ENCODE measurements at regions not wholly inside any gene's neighbourhood (a gene's known extent, or its start where the extent isn't known, plus 50 kb on each side); places are given as distances from the start of the nearest gene placed in this dataset.

GRCh38 chr13:59178344-59178743, 985.4 kb downstream of the DIAPH3 start:
- H3K36me3 ChIP-seq (ENCODE audit: insufficient read depth, low read length): no peaks in the 10 kb centered on the region
- no peaks in the 10 kb centered on the region for H3K9me3 ChIP-seq (ENCODE audit: control insufficient read depth in 1 of 2, low read length in 2 of 2)
- no peaks in the 10 kb centered on the region for H3K4me1 Mint-ChIP-seq
- H3K27me3 ChIP-seq (ENCODE audit: insufficient read depth, low read length): no peaks in the 10 kb centered on the region
- ChIA-PET POLR2A (ENCODE audit: partially characterized antibody) (no interaction called here), CTCF (ENCODE audit: partially characterized antibody) (no interaction called here)
- no peak overlapping the region for H3K4me3 ChIP-seq (ENCODE audit: low read length in 2 of 2)
- intact Hi-C loops (cut with micrococcal nuclease): no loop called here
- no peak for DNase-seq
- no peak overlapping the region for H3K27ac Mint-ChIP-seq
- H3K36me3 Mint-ChIP-seq: no peaks in the 10 kb centered on the region
- no peak overlapping the region for H3K4me3 Mint-ChIP-seq
- no peaks in the 10 kb centered on the region for H3K4me1 ChIP-seq (ENCODE audit: insufficient read depth, low read length)
- no peaks in the 10 kb centered on the region for H3K27me3 Mint-ChIP-seq
- H3K27ac ChIP-seq (ENCODE audit: low read depth, low read length): no peak overlapping the region
- peaks cover 0 to 4% (median under 1%) of the 10 kb centered on the region in 8 donors for H3K9me3 Mint-ChIP-seq

- no peaks in the 10 kb centered on the region for H3K4me1 Mint-ChIP-seq
- Histone ChIP-seq H3K9me3 (ENCODE audit: control insufficient read depth in 1 of 2, low read length in 2 of 2) (no peaks in the 10 kb centered on the region), H3K27ac (ENCODE audit: low read depth, low read length) (no peak overlapping the region), H3K27me3 (ENCODE audit: insufficient read depth, low read length) (no peaks in the 10 kb centered on the region), H3K36me3 (ENCODE audit: insufficient read depth, low read length) (no peaks in the 10 kb centered on the region), H3K4me1 (ENCODE audit: insufficient read depth, low read length) (no peaks in the 10 kb centered on the region), H3K4me3 (ENCODE audit: low read length in 2 of 2) (no peak overlapping the region)
- POLR2A ChIA-PET (ENCODE audit: partially characterized antibody): no interaction called here
- H3K27ac Mint-ChIP-seq: no peak overlapping the region
- no peaks in the 10 kb centered on the region for H3K36me3 Mint-ChIP-seq
- no peak overlapping the region for H3K4me3 Mint-ChIP-seq
- intact Hi-C loops (cut with micrococcal nuclease): no loop called here
- H3K27me3 Mint-ChIP-seq: no peaks in the 10 kb centered on the region
- H3K9me3 Mint-ChIP-seq: peaks cover 0 to 5% (median 3%) of the 10 kb centered on the region in 8 donors
- DNase-seq: no peak
- CTCF ChIA-PET (ENCODE audit: partially characterized antibody): no interaction called here
Observed at GRCh38 chr13:59182241-59182640, 981.5 kb downstream of the DIAPH3 start.

GRCh38 chr13:59197397-59197796, 966.3 kb downstream of the DIAPH3 start:
- H3K36me3 ChIP-seq (ENCODE audit: insufficient read depth, low read length): no peaks in the 10 kb centered on the region
- Mint-ChIP-seq H3K27me3 (no peaks in the 10 kb centered on the region), H3K36me3 (no peaks in the 10 kb centered on the region), H3K27ac (no peak overlapping the region), H3K4me3 (no peak overlapping the region), H3K9me3 (peaks cover 0 to 9% (median 0%) of the 10 kb centered on the region in 8 donors), H3K4me1 (no peaks in the 10 kb centered on the region)
- no peak overlapping the region for H3K4me3 ChIP-seq (ENCODE audit: low read length in 2 of 2)
- no peaks in the 10 kb centered on the region for H3K27me3 ChIP-seq (ENCODE audit: insufficient read depth, low read length)
- CTCF ChIA-PET (ENCODE audit: partially characterized antibody): no interaction called here
- DNase-seq: no peak
- intact Hi-C loops (cut with micrococcal nuclease): no loop called here
- no peak overlapping the region for H3K27ac ChIP-seq (ENCODE audit: low read depth, low read length)
- H3K9me3 ChIP-seq (ENCODE audit: control insufficient read depth in 1 of 2, low read length in 2 of 2): no peaks in the 10 kb centered on the region
- no peaks in the 10 kb centered on the region for H3K4me1 ChIP-seq (ENCODE audit: insufficient read depth, low read length)
- POLR2A ChIA-PET (ENCODE audit: partially characterized antibody): no interaction called here

- H3K4me3 ChIP-seq (ENCODE audit: low read length in 2 of 2): no peak overlapping the region
- H3K9me3 ChIP-seq (ENCODE audit: control insufficient read depth in 1 of 2, low read length in 2 of 2): no peaks in the 10 kb centered on the region
- no peak overlapping the region for H3K27ac ChIP-seq (ENCODE audit: low read depth, low read length)
- CTCF ChIA-PET (ENCODE audit: partially characterized antibody): no interaction called here
- H3K36me3 ChIP-seq (ENCODE audit: insufficient read depth, low read length): no peaks in the 10 kb centered on the region
- Mint-ChIP-seq H3K27me3 (no peaks in the 10 kb centered on the region), H3K36me3 (no peaks in the 10 kb centered on the region), H3K4me3 (no peak overlapping the region), H3K4me1 (no peaks in the 10 kb centered on the region), H3K9me3 (peaks cover 0 to 9% (median 5%) of the 10 kb centered on the region in 8 donors), H3K27ac (no peak overlapping the region)
- no peaks in the 10 kb centered on the region for H3K4me1 ChIP-seq (ENCODE audit: insufficient read depth, low read length)
- no peak for DNase-seq
- POLR2A ChIA-PET (ENCODE audit: partially characterized antibody): no interaction called here
- intact Hi-C loops (cut with micrococcal nuclease): no loop called here
- no peaks in the 10 kb centered on the region for H3K27me3 ChIP-seq (ENCODE audit: insufficient read depth, low read length)
Observed at GRCh38 chr13:59201841-59202240, 961.9 kb downstream of the DIAPH3 start.

GRCh38 chr13:59203855-59204254, 959.9 kb downstream of the DIAPH3 start:
- H3K9me3 Mint-ChIP-seq: peaks cover 0 to 9% (median 2%) of the 10 kb centered on the region in 8 donors
- Histone ChIP-seq H3K27ac (ENCODE audit: low read depth, low read length) (no peak overlapping the region), H3K9me3 (ENCODE audit: control insufficient read depth in 1 of 2, low read length in 2 of 2) (no peaks in the 10 kb centered on the region), H3K4me1 (ENCODE audit: insufficient read depth, low read length) (no peaks in the 10 kb centered on the region), H3K36me3 (ENCODE audit: insufficient read depth, low read length) (no peaks in the 10 kb centered on the region), H3K4me3 (ENCODE audit: low read length in 2 of 2) (no peak overlapping the region), H3K27me3 (ENCODE audit: insufficient read depth, low read length) (no peaks in the 10 kb centered on the region)
- no peak for DNase-seq
- H3K36me3 Mint-ChIP-seq: no peaks in the 10 kb centered on the region
- no peak overlapping the region for H3K4me3 Mint-ChIP-seq
- POLR2A ChIA-PET (ENCODE audit: partially characterized antibody): no interaction called here
- intact Hi-C loops (cut with micrococcal nuclease): no loop called here
- CTCF ChIA-PET (ENCODE audit: partially characterized antibody): no interaction called here
- no peaks in the 10 kb centered on the region for H3K4me1 Mint-ChIP-seq
- no peak overlapping the region for H3K27ac Mint-ChIP-seq
- no peaks in the 10 kb centered on the region for H3K27me3 Mint-ChIP-seq

- H3K9me3 Mint-ChIP-seq: peaks cover 0 to 9% (median 1%) of the 10 kb centered on the region in 8 donors
- H3K27ac ChIP-seq (ENCODE audit: low read depth, low read length): no peak overlapping the region
- no peaks in the 10 kb centered on the region for H3K27me3 Mint-ChIP-seq
- no peak overlapping the region for H3K4me3 Mint-ChIP-seq
- no peaks in the 10 kb centered on the region for H3K4me1 Mint-ChIP-seq
- H3K36me3 Mint-ChIP-seq: no peaks in the 10 kb centered on the region
- intact Hi-C loops (cut with micrococcal nuclease): no loop called here
- no peaks in the 10 kb centered on the region for H3K9me3 ChIP-seq (ENCODE audit: control insufficient read depth in 1 of 2, low read length in 2 of 2)
- ChIA-PET CTCF (ENCODE audit: partially characterized antibody) (no interaction called here), POLR2A (ENCODE audit: partially characterized antibody) (no interaction called here)
- H3K4me1 ChIP-seq (ENCODE audit: insufficient read depth, low read length): no peaks in the 10 kb centered on the region
- DNase-seq: no peak
- H3K4me3 ChIP-seq (ENCODE audit: low read length in 2 of 2): no peak overlapping the region
- H3K36me3 ChIP-seq (ENCODE audit: insufficient read depth, low read length): no peaks in the 10 kb centered on the region
- no peak overlapping the region for H3K27ac Mint-ChIP-seq
- no peaks in the 10 kb centered on the region for H3K27me3 ChIP-seq (ENCODE audit: insufficient read depth, low read length)
Observed at GRCh38 chr13:59205501-59205900, 958.2 kb downstream of the DIAPH3 start.

GRCh38 chr13:59208405-59209195, 955.1 kb downstream of the DIAPH3 start:
- CTCF ChIA-PET (ENCODE audit: partially characterized antibody): no interaction called here
- Histone ChIP-seq H3K4me3 (ENCODE audit: low read length in 2 of 2) (no peak overlapping the region), H3K36me3 (ENCODE audit: insufficient read depth, low read length) (no peaks in the 10 kb centered on the region), H3K4me1 (ENCODE audit: insufficient read depth, low read length) (no peaks in the 10 kb centered on the region), H3K9me3 (ENCODE audit: control insufficient read depth in 1 of 2, low read length in 2 of 2) (no peaks in the 10 kb centered on the region), H3K27me3 (ENCODE audit: insufficient read depth, low read length) (no peaks in the 10 kb centered on the region), H3K27ac (ENCODE audit: low read depth, low read length) (no peak overlapping the region)
- intact Hi-C loops (cut with micrococcal nuclease): no loop called here
- H3K4me3 Mint-ChIP-seq: no peak overlapping the region
- no peaks in the 10 kb centered on the region for H3K27me3 Mint-ChIP-seq
- H3K4me1 Mint-ChIP-seq: no peaks in the 10 kb centered on the region
- no peaks in the 10 kb centered on the region for H3K36me3 Mint-ChIP-seq
- H3K27ac Mint-ChIP-seq: no peak overlapping the region
- POLR2A ChIA-PET (ENCODE audit: partially characterized antibody): no interaction called here
- H3K9me3 Mint-ChIP-seq: peaks cover 0 to 2% (median 0%) of the 10 kb centered on the region in 8 donors
- DNase-seq: no peak

- intact Hi-C loops (cut with micrococcal nuclease): no loop called here
- no peaks in the 10 kb centered on the region for H3K27me3 ChIP-seq (ENCODE audit: insufficient read depth, low read length)
- H3K4me3 ChIP-seq (ENCODE audit: low read length in 2 of 2): no peak overlapping the region
- Mint-ChIP-seq H3K27me3 (no peaks in the 10 kb centered on the region), H3K27ac (no peak overlapping the region), H3K4me1 (no peaks in the 10 kb centered on the region), H3K4me3 (no peak overlapping the region), H3K36me3 (no peaks in the 10 kb centered on the region), H3K9me3 (no peaks in the 10 kb centered on the region)
- ChIA-PET CTCF (ENCODE audit: partially characterized antibody) (no interaction called here), POLR2A (ENCODE audit: partially characterized antibody) (no interaction called here)
- DNase-seq: no peak
- H3K9me3 ChIP-seq (ENCODE audit: control insufficient read depth in 1 of 2, low read length in 2 of 2): no peaks in the 10 kb centered on the region
- no peak overlapping the region for H3K27ac ChIP-seq (ENCODE audit: low read depth, low read length)
- H3K4me1 ChIP-seq (ENCODE audit: insufficient read depth, low read length): no peaks in the 10 kb centered on the region
- no peaks in the 10 kb centered on the region for H3K36me3 ChIP-seq (ENCODE audit: insufficient read depth, low read length)
Observed at GRCh38 chr13:59210543-59210942, 953.2 kb downstream of the DIAPH3 start.

Data from CD4-positive, alpha-beta memory T cell (primary cell).